ENCODE measurements at regions not wholly inside any gene's neighbourhood (a gene's known extent, or its start where the extent isn't known, plus 50 kb on each side); places are given as distances from the start of the nearest gene placed in this dataset.

DNA sequence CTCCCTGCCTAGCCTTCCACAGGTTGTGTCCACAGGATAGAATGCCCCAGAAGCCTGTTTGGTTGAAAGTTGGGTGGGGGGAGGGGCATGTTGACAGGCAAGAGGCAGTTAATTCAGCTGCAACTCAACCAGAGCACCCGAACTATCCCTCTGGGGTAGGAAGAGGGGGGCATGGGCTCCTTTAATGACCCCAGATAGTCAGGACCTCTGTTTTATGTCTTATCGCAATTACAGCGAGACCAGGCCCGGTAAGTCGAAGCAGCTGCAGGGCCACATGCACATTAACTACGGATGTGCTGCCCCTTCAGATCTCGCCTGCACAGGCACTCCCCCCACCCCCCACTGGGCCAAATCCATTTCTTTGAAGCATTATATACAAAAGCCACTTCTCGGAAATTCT, 363.8 kb upstream of the HNRNPA3 start:
- no peak for DNase-seq (ENCODE audit: low read depth, low spot score)
- CTCF ChIA-PET: no interaction called here
- no peak for TF ChIP-seq CTCF (IDR thresholded peaks at IDR 0.05; ENCODE audit: insufficient read depth, low read length, missing control alignments)

DNA sequence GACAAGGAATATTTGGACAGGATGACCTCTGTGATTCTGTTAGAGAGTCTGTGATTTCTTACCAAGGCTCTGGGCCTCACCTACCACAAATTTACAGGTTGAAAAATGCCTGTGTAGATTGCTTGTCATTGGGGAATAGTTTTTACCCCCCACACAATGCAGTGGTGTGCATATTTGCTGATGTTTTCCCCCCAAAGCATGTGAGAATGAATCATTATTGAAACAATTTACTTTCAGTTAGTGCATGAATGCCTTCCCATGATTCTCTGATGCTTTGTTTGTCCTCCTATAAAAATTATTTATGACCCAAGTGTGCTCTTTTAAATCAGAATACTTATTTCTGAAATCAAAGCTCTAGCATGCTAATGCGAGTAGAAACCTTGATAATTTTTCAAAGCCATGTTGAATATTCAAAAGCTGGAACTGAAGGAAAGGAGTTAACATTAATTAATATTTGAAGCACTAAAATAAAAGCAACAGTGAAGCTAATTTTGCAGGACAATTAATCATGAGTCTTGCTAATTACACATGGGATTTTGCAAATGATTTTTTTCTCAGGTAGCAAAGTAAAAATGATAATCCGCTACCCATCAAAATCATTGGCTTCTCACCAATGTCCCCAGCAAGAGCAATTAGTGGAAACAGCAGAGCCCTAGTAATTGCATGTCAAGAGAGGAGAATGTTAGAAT, 361.2 kb upstream of the HNRNPA3 start:
- CTCF ChIA-PET: no interaction called here
- POLR2A ChIA-PET: no interaction called here
- TF ChIP-seq CTCF (IDR thresholded peaks at IDR 0.05; ENCODE audit: insufficient read depth, low read length, missing control alignments): no peak
- no peak overlapping the region for H3K4me3 ChIP-seq (ENCODE audit: low read depth, low read length)
- DNase-seq (ENCODE audit: low read depth, low spot score): no peak

More for the DNA sequence above, 363.8 kb upstream of the HNRNPA3 start:
- H3K4me3 ChIP-seq (ENCODE audit: low read depth, low read length): no peak overlapping the region
- POLR2A ChIA-PET: no interaction called here

GRCh38 chr2:176851889-176852483, 360.6 kb upstream of the HNRNPA3 start:
- no peak overlapping the region for H3K4me3 ChIP-seq (ENCODE audit: low read depth, low read length)
- no peak for TF ChIP-seq CTCF (IDR thresholded peaks at IDR 0.05; ENCODE audit: insufficient read depth, low read length, missing control alignments)
- CTCF ChIA-PET: no interaction called here
- POLR2A ChIA-PET: no interaction called here
- no peak for DNase-seq (ENCODE audit: low read depth, low spot score)

- ChIA-PET CTCF (no interaction called here), POLR2A (no interaction called here)
- no peak for DNase-seq (ENCODE audit: low read depth, low spot score)
- TF ChIP-seq CTCF (IDR thresholded peaks at IDR 0.05; ENCODE audit: insufficient read depth, low read length, missing control alignments): no peak
- H3K4me3 ChIP-seq (ENCODE audit: low read depth, low read length): no peak overlapping the region
These were observed 359.9 kb upstream of the HNRNPA3 start for GRCh38 chr2:176852667-176853066.

- no peak overlapping the region for H3K4me3 ChIP-seq (ENCODE audit: low read depth, low read length)
- POLR2A ChIA-PET: no interaction called here
- CTCF ChIA-PET: no interaction called here
- TF ChIP-seq CTCF (IDR thresholded peaks at IDR 0.05; ENCODE audit: insufficient read depth, low read length, missing control alignments): no peak
- no peak for DNase-seq (ENCODE audit: low read depth, low spot score)
These were observed 358.5 kb upstream of the HNRNPA3 start for GRCh38 chr2:176854062-176854461.

GRCh38 chr2:176854878-176855277, 357.7 kb upstream of the HNRNPA3 start:
- no peak overlapping the region for H3K4me3 ChIP-seq (ENCODE audit: low read depth, low read length)
- no peak for DNase-seq (ENCODE audit: low read depth, low spot score)
- ChIA-PET CTCF (interaction anchor here (0.8 kb wide), 1 partner anchor 288 kb away, joined by 3 read pairs; no protein-coding TSS in a partner anchor), POLR2A (no interaction called here)
- TF ChIP-seq CTCF (IDR thresholded peaks at IDR 0.05; ENCODE audit: insufficient read depth, low read length, missing control alignments): no peak

Data from AG04449 (cell line).